ENCODE measurements at regions not wholly inside any gene's neighbourhood (a gene's known extent, or its start where the extent isn't known, plus 50 kb on each side); places are given as distances from the start of the nearest gene placed in this dataset.

- H3K4me3 ChIP-seq (replicated peaks in 1 of 4; ENCODE audit: control extremely low read depth in 1 of 4, insufficient read depth in 1 of 4, low read depth in 3 of 4, low read length in 4 of 4), result no peak overlapping the region
- H3K4me2 ChIP-seq (ENCODE audit: extremely low read depth, insufficient read depth, low read length), result no peak overlapping the region
- TF ChIP-seq EZH2 (IDR thresholded peaks at IDR 0.05; ENCODE audit: low read length, missing control alignments) (no peak), CTCF (conservative IDR thresholded peaks at IDR 0.05 in 1 of 2, IDR thresholded peaks at IDR 0.05 in 1 of 2; ENCODE audit: low read depth in 1 of 2, low read length in 2 of 2) (no peak)
- DNase-seq (ENCODE audit: low read depth in 2 of 2), result no peak
- H3K27ac ChIP-seq (ENCODE audit: insufficient read depth, low read length), result no peak overlapping the region
- no peaks in the 10 kb centered on the region for H3K79me2 ChIP-seq (ENCODE audit: control insufficient read depth, insufficient read depth, low read length)
- H3K27me3 ChIP-seq (ENCODE audit: control insufficient read depth, insufficient read depth, low read length), result no peaks in the 10 kb centered on the region
- H3K9ac ChIP-seq (ENCODE audit: insufficient read depth, low read length), result no peak overlapping the region
- no peaks in the 10 kb centered on the region for H3K4me1 ChIP-seq (ENCODE audit: control insufficient read depth, extremely low read depth, insufficient read depth, low read length)
- H3K9me3 ChIP-seq (ENCODE audit: control insufficient read depth, insufficient read depth, low read depth, low read length), result no peaks in the 10 kb centered on the region
- no peaks in the 10 kb centered on the region for H3K36me3 ChIP-seq (ENCODE audit: control insufficient read depth, insufficient read depth, low read length)
- H4K20me1 ChIP-seq (ENCODE audit: control insufficient read depth, extremely low read depth, insufficient read depth, low read length), result no peaks in the 10 kb centered on the region
- no peak overlapping the region for H2AFZ ChIP-seq (ENCODE audit: low read length)
Measured at GRCh38 chr10:117699436-117700075, 157.0 kb downstream of the EMX2 start.

GRCh38 chr10:117710181-117710798 is 167.7 kb downstream of the EMX2 start:
- Histone ChIP-seq H3K27me3 (ENCODE audit: control insufficient read depth, insufficient read depth, low read length) (no peaks in the 10 kb centered on the region), H4K20me1 (ENCODE audit: control insufficient read depth, extremely low read depth, insufficient read depth, low read length) (no peaks in the 10 kb centered on the region), H3K4me1 (ENCODE audit: control insufficient read depth, extremely low read depth, insufficient read depth, low read length) (no peaks in the 10 kb centered on the region)

GRCh38 chr10:117716889-117717288 is 174.3 kb downstream of the EMX2 start:
- Histone ChIP-seq H3K79me2 (ENCODE audit: control insufficient read depth, insufficient read depth, low read length) (no peaks in the 10 kb centered on the region), H3K27me3 (ENCODE audit: control insufficient read depth, insufficient read depth, low read length) (no peaks in the 10 kb centered on the region), H3K9me3 (ENCODE audit: control insufficient read depth, insufficient read depth, low read depth, low read length) (no peaks in the 10 kb centered on the region), H3K4me3 (replicated peaks in 1 of 4; ENCODE audit: control extremely low read depth in 1 of 4, insufficient read depth in 1 of 4, low read depth in 3 of 4, low read length in 4 of 4) (no peak overlapping the region), H3K4me1 (ENCODE audit: control insufficient read depth, extremely low read depth, insufficient read depth, low read length) (no peaks in the 10 kb centered on the region), H3K9ac (ENCODE audit: insufficient read depth, low read length) (no peak overlapping the region), H3K4me2 (ENCODE audit: extremely low read depth, insufficient read depth, low read length) (no peak overlapping the region), H2AFZ (ENCODE audit: low read length) (no peak overlapping the region), H3K36me3 (ENCODE audit: control insufficient read depth, insufficient read depth, low read length) (no peaks in the 10 kb centered on the region), H3K27ac (ENCODE audit: insufficient read depth, low read length) (no peak overlapping the region), H4K20me1 (ENCODE audit: control insufficient read depth, extremely low read depth, insufficient read depth, low read length) (no peaks in the 10 kb centered on the region)
- DNase-seq (ENCODE audit: low read depth in 2 of 2), result no peak
- TF ChIP-seq CTCF (conservative IDR thresholded peaks at IDR 0.05 in 1 of 2, IDR thresholded peaks at IDR 0.05 in 1 of 2; ENCODE audit: low read depth in 1 of 2, low read length in 2 of 2), result no peak
- no peak for TF ChIP-seq EZH2 (IDR thresholded peaks at IDR 0.05; ENCODE audit: low read length, missing control alignments)

More at GRCh38 chr10:117710181-117710798, 167.7 kb downstream of the EMX2 start:
- H2AFZ ChIP-seq (ENCODE audit: low read length), result no peak overlapping the region
- no peaks in the 10 kb centered on the region for H3K79me2 ChIP-seq (ENCODE audit: control insufficient read depth, insufficient read depth, low read length)
- no peak overlapping the region for H3K9ac ChIP-seq (ENCODE audit: insufficient read depth, low read length)
- DNase-seq (ENCODE audit: low read depth in 2 of 2), result no peak
- H3K4me2 ChIP-seq (ENCODE audit: extremely low read depth, insufficient read depth, low read length), result no peak overlapping the region
- no peak overlapping the region for H3K27ac ChIP-seq (ENCODE audit: insufficient read depth, low read length)
- TF ChIP-seq EZH2 (IDR thresholded peaks at IDR 0.05; ENCODE audit: low read length, missing control alignments), result no peak
- TF ChIP-seq CTCF (conservative IDR thresholded peaks at IDR 0.05 in 1 of 2, IDR thresholded peaks at IDR 0.05 in 1 of 2; ENCODE audit: low read depth in 1 of 2, low read length in 2 of 2), result no peak
- no peaks in the 10 kb centered on the region for H3K36me3 ChIP-seq (ENCODE audit: control insufficient read depth, insufficient read depth, low read length)
- no peak overlapping the region for H3K4me3 ChIP-seq (replicated peaks in 1 of 4; ENCODE audit: control extremely low read depth in 1 of 4, insufficient read depth in 1 of 4, low read depth in 3 of 4, low read length in 4 of 4)
- H3K9me3 ChIP-seq (ENCODE audit: control insufficient read depth, insufficient read depth, low read depth, low read length), result no peaks in the 10 kb centered on the region
